ENCODE measurements at regions not wholly inside any gene's neighbourhood (a gene's known extent, or its start where the extent isn't known, plus 50 kb on each side); places are given as distances from the start of the nearest gene placed in this dataset.

DNA sequence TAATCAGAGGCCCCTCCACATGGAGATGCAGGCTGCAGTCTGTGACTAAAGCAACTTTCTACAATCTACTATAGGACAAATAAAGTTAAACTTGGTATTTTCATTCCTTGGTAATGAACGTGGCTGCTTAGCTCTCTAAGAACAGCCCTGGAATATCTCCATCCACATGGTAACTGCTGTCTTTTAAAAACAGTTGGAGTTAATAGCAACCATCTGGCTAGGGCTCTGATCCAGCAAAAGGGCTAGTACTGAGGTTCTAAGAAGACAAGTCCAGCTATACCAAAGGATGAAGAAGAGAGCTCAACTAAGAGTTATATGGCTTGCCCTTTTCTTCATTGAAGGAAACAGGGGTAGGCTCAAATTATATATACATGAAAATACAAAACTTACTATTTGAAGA lies 920.1 kb downstream of the FLRT2 start:
- intact Hi-C loops (cut with DNase I, micrococcal nuclease) = no loop called here
- H3K27me3 Mint-ChIP-seq = no peaks in the 10 kb centered on the region
- H3K27ac Mint-ChIP-seq = no peak overlapping the region
- H3K36me3 Mint-ChIP-seq (ENCODE audit: low read depth) = no peaks in the 10 kb centered on the region
- H3K4me3 Mint-ChIP-seq = no peak overlapping the region
- H3K4me1 Mint-ChIP-seq = no peaks in the 10 kb centered on the region
- DNase-seq (no peak), ATAC-seq (no peak)
- POLR2A ChIA-PET = no interaction called here
- peaks cover 2% of the 10 kb centered on the region for H3K9me3 Mint-ChIP-seq (ENCODE audit: low read depth)
- CTCF ChIA-PET = no interaction called here

DNA sequence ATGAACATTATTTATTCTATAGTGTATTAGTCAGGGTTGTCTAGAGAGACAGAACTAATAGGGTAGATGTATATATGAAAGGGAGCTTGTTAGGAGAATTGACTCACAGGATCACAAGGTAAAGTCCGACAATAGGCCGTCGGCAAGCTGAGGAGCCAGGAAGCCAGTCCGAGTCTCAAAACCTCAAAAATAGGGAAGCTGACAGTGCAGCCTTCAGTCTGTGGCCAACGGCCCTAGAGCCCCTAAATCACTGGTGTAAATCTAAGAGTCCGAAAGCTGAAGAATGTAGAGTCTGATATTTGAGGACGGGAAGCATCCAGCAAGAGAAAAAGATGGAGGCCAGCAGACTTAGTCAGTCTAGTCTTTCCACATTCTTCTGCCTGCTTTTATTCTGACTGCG lies 912.2 kb downstream of the FLRT2 start:
- H3K27me3 Mint-ChIP-seq = no peaks in the 10 kb centered on the region
- H3K36me3 Mint-ChIP-seq (ENCODE audit: low read depth) = no peaks in the 10 kb centered on the region
- no peak overlapping the region for H3K27ac Mint-ChIP-seq
- ChIA-PET CTCF (no interaction called here), POLR2A (no interaction called here)
- H3K9me3 Mint-ChIP-seq (ENCODE audit: low read depth) = no peaks in the 10 kb centered on the region
- H3K4me1 Mint-ChIP-seq = no peaks in the 10 kb centered on the region
- ATAC-seq (no peak), DNase-seq (no peak)
- intact Hi-C loops (cut with DNase I, micrococcal nuclease) = no loop called here
- no peak overlapping the region for H3K4me3 Mint-ChIP-seq

DNA sequence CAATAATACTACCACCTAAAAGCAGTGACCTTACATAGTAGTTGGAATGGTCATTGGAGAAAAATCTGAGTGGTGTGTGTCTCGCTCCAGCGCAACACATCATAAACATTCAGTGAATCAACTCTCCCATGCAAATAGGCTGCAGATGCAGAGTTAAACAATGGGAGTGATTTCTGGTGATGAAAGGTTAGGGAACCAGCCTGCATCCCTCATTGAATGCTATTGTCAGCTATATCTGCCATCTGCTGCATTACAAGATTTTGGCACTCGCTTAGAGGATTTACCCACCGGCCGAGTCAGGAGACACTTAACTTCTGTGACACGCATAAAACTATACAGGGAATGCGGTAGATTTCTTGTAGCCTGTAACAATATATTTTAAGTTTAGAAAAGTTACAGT lies 900.9 kb downstream of the FLRT2 start:
- DNase-seq = no peak

DNA sequence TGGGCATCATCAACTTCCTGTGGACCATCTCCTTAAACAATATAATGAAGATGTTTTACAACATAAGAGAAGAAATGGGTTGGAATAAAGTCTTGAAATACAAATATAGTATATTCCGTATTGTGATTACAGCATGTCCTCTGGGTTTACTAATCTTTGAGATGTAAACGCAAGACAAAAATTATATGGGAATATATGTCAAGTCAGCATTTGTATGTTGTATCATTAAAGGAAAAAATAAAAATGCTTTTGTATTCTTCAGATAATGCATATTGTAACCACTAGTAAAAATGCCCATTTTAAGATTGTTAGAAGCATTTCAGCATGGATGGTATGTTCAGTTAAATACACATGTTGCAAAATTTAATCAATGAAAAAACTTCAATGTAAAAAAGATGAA lies 893.3 kb downstream of the FLRT2 start:
- intact Hi-C loops (cut with DNase I, micrococcal nuclease) = no loop called here
- ATAC-seq = no peak
- H3K27ac Mint-ChIP-seq = no peak overlapping the region
- H3K4me1 Mint-ChIP-seq = no peaks in the 10 kb centered on the region
- no peak overlapping the region for H3K4me3 Mint-ChIP-seq
- H3K36me3 Mint-ChIP-seq (ENCODE audit: low read depth) = no peaks in the 10 kb centered on the region
- no peaks in the 10 kb centered on the region for H3K27me3 Mint-ChIP-seq
- no peak for DNase-seq
- H3K9me3 Mint-ChIP-seq (ENCODE audit: low read depth) = peaks cover 2% of the 10 kb centered on the region
- ChIA-PET POLR2A (no interaction called here), CTCF (no interaction called here)

More for the DNA sequence above, 900.9 kb downstream of the FLRT2 start:
- H3K27me3 Mint-ChIP-seq = no peaks in the 10 kb centered on the region
- intact Hi-C loops (cut with DNase I, micrococcal nuclease) = no loop called here
- H3K9me3 Mint-ChIP-seq (ENCODE audit: low read depth) = peaks cover 2% of the 10 kb centered on the region
- no peaks in the 10 kb centered on the region for H3K36me3 Mint-ChIP-seq (ENCODE audit: low read depth)
- no peak overlapping the region for H3K27ac Mint-ChIP-seq
- no peak overlapping the region for H3K4me3 Mint-ChIP-seq
- POLR2A ChIA-PET = no interaction called here
- no peaks in the 10 kb centered on the region for H3K4me1 Mint-ChIP-seq
- CTCF ChIA-PET = no interaction called here
- ATAC-seq = no peak

DNA sequence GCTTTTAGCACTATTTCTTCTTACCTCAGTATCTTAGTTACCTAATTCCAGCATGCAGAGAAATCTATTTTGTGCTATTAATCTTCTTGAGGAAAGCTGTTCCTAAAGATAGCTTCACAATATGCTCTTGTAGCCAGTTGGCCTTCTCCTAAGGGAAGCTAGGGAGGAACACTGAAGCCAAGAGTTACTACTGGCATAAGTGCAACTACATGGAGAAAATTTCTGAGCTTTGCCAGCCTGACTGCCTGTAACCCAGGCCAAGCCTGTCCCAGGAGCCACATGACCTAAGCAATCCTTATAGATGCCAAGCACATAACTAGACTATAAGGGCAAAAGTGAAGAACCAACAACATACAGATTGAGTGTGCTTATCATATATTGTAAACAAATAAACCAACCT lies 890.2 kb downstream of the FLRT2 start:
- POLR2A ChIA-PET = no interaction called here
- ATAC-seq (no peak), DNase-seq (no peak)
- Mint-ChIP-seq H3K4me3 (no peak overlapping the region), H3K9me3 (ENCODE audit: low read depth) (peaks cover 5% of the 10 kb centered on the region), H3K36me3 (ENCODE audit: low read depth) (no peaks in the 10 kb centered on the region), H3K4me1 (no peaks in the 10 kb centered on the region), H3K27ac (no peak overlapping the region), H3K27me3 (no peaks in the 10 kb centered on the region)
- CTCF ChIA-PET = no interaction called here
- intact Hi-C loops (cut with DNase I, micrococcal nuclease) = no loop called here

DNA sequence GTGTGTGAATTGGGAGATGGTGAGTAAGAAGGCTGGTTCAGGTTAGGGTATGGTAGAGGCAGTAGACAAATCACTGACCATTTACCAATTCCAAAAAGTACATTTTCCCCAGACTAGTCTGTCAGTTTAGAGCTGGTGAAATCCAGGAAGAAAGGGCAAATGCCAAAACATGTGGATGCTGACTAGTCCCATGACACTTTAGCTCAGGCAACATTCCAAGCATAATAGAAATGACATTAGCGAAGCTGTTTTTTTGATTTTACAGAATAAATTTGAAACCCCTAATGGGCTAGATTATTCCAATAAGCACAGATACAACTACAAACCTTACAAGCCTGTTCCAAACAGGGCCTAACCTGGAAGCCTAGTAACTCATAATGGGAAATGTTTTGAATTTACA lies 884.2 kb downstream of the FLRT2 start:
- no peaks in the 10 kb centered on the region for H3K4me1 Mint-ChIP-seq
- DNase-seq = no peak
- no peak for ATAC-seq
- CTCF ChIA-PET = no interaction called here
- H3K4me3 Mint-ChIP-seq = no peak overlapping the region
- POLR2A ChIA-PET = no interaction called here
- no peaks in the 10 kb centered on the region for H3K27me3 Mint-ChIP-seq
- H3K36me3 Mint-ChIP-seq (ENCODE audit: low read depth) = no peaks in the 10 kb centered on the region
- intact Hi-C loops (cut with DNase I, micrococcal nuclease) = no loop called here
- H3K27ac Mint-ChIP-seq = no peak overlapping the region
- peaks cover 3% of the 10 kb centered on the region for H3K9me3 Mint-ChIP-seq (ENCODE audit: low read depth)

DNA sequence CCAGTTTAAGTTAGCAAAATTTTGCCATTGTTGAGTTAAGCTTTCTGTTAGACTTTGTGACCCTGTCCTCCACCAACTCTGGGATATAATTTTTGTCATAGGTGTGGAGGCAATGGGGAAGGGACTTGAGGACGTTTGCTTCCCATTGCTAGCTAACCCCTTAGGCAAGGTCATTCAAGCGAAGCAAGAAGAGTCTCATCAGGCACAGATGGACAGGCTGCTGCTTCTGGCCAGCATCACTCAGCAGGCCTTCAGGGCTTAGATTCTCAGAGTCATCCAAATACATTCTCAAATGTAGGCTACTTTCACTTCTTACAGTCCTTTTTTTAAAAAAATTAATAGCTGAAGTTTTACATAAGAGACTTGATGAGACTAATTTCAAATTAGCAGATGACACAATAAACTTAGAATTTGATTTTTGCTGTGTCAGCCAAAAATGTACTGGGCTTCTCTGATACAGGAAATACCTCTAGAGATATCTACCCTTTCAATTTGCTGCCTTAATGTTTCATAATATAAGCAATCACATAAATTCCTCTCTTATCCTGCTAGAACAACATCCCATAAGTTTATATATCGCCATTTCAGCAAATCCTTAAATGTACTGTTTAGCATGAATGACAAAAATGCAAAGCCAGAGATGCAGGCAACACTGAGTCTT lies 875.2 kb downstream of the FLRT2 start:
- Mint-ChIP-seq H3K4me1 (no peaks in the 10 kb centered on the region), H3K9me3 (ENCODE audit: low read depth) (no peaks in the 10 kb centered on the region), H3K27ac (no peak overlapping the region), H3K4me3 (no peak overlapping the region), H3K36me3 (ENCODE audit: low read depth) (no peaks in the 10 kb centered on the region), H3K27me3 (no peaks in the 10 kb centered on the region)
- CTCF ChIA-PET = no interaction called here
- POLR2A ChIA-PET = no interaction called here
- DNase-seq (no peak), ATAC-seq (no peak)
- intact Hi-C loops (cut with DNase I, micrococcal nuclease) = no loop called here

DNA sequence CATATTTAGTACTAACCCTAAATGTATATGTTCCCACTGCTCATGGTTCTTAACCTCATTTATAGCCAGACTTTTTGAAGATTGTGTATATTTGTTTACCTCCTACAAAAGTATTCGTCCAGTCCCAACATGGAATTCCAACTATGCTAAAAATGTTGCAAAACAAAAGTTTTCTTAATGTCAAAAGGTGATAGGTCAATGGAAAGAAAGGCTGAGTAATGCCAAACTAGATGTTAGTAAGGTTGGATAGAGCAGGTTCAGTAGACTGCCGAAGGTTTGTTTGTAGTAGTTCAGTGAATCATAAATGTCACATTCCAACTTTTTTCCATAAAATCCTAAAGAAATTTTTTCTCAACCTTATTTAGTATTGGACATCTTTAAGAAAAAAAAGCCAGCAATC lies 874.5 kb downstream of the FLRT2 start:
- no peaks in the 10 kb centered on the region for H3K36me3 Mint-ChIP-seq (ENCODE audit: low read depth)
- POLR2A ChIA-PET = no interaction called here
- no peaks in the 10 kb centered on the region for H3K9me3 Mint-ChIP-seq (ENCODE audit: low read depth)
- ATAC-seq = no peak
- no peak overlapping the region for H3K27ac Mint-ChIP-seq
- H3K4me3 Mint-ChIP-seq = no peak overlapping the region
- CTCF ChIA-PET = no interaction called here
- intact Hi-C loops (cut with DNase I, micrococcal nuclease) = no loop called here
- no peaks in the 10 kb centered on the region for H3K27me3 Mint-ChIP-seq
- H3K4me1 Mint-ChIP-seq = no peaks in the 10 kb centered on the region
- DNase-seq = no peak

DNA sequence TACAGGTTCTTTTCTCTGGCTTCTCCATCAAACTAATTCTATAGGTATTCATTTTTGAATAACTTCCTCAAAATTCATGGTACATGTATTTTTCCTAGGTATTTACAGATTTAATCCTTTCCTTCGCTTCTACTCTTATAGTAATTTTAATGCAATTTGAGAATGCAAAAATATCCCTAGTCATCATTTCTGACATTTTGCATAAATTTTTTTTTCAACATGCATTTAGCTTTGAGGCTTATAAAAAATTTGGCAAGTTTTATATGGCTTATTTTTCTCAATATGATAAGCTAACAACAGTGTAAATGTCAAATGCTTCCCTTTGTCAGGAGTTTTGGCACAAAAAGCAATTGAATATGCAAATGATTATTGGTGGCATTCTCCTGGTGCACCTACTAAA lies 872.6 kb downstream of the FLRT2 start:
- Mint-ChIP-seq H3K27me3 (no peaks in the 10 kb centered on the region), H3K4me1 (no peaks in the 10 kb centered on the region), H3K27ac (no peak overlapping the region), H3K36me3 (ENCODE audit: low read depth) (no peaks in the 10 kb centered on the region), H3K9me3 (ENCODE audit: low read depth) (no peaks in the 10 kb centered on the region), H3K4me3 (no peak overlapping the region)
- ATAC-seq (no peak), DNase-seq (no peak)
- ChIA-PET CTCF (interaction anchor here (0.9 kb wide), 1 partner anchor 37 kb away, joined by 3 read pairs; no protein-coding TSS in a partner anchor), POLR2A (no interaction called here)
- intact Hi-C loops (cut with DNase I, micrococcal nuclease) = no loop called here

DNA sequence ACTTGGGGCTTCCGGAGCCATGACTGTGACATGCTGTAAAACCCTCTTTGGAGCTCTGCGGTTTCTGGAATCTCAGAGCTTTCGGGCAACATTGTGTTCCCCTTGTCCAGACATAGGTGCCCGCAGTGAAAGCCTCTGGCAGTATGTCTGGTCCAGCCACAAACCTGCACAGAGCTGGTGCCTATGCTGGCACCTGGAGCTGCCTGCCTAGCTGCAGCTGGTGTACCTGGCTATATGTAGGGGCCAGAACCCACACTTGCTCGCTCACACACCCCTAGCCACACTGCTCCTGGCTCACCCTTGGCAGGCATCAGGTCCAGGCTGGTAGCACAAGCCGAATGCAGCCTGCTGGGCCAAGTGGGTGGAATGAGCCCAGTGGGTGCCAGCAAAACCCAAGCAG lies 861.1 kb downstream of the FLRT2 start:
- Mint-ChIP-seq H3K27me3 (no peaks in the 10 kb centered on the region), H3K9me3 (ENCODE audit: low read depth) (no peaks in the 10 kb centered on the region), H3K27ac (no peak overlapping the region), H3K4me1 (no peaks in the 10 kb centered on the region), H3K4me3 (no peak overlapping the region), H3K36me3 (ENCODE audit: low read depth) (no peaks in the 10 kb centered on the region)
- intact Hi-C loops (cut with DNase I, micrococcal nuclease) = no loop called here
- no peak for DNase-seq
- no peak for ATAC-seq
- ChIA-PET CTCF (no interaction called here), POLR2A (no interaction called here)

DNA sequence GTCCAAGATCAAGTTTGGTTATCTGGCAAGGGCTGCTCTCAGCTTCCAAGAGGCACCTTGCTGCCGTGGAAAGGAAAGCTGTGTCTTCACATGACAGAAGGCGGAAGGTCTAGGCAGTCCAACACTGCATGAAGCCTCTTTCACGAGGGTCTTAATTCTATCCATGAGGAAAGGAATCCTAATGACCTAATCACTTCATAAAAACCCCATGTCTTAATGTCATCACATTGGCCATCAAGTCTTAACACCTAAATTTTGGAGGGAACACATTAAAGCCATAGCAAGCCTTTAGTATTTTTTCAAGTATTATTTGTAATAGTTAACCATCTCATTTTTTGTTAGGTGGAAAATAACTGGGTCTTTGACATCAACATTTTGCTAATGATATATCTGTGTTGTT lies 858.3 kb downstream of the FLRT2 start:
- no peak for ATAC-seq
- CTCF ChIA-PET = no interaction called here

DNA sequence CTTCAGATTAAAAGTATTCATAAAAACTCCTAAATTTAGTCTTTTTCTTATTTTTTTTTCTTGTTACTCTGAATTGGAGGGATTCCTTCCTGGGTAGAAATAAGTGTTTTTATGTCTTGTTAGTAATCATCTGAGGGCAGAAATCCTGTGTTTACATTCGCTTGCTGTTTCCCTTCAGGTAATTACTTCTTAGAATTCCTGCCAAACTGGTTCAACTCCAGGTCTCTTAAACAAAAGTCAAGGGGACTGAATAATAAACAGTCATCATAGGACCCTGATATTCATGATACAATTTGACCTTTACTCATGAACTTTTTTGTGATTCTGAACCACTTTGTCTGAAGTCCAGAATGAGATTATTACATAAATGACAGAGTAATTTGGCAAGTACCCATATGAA lies 843.9 kb downstream of the FLRT2 start:
- Mint-ChIP-seq H3K27me3 (no peaks in the 10 kb centered on the region), H3K4me3 (no peak overlapping the region), H3K4me1 (no peaks in the 10 kb centered on the region), H3K9me3 (ENCODE audit: low read depth) (peaks cover 7% of the 10 kb centered on the region), H3K36me3 (ENCODE audit: low read depth) (no peaks in the 10 kb centered on the region), H3K27ac (no peak overlapping the region)
- no peak for DNase-seq
- POLR2A ChIA-PET = no interaction called here
- no peak for ATAC-seq
- intact Hi-C loops (cut with DNase I, micrococcal nuclease) = no loop called here
- CTCF ChIA-PET = no interaction called here

More for the DNA sequence above, 858.3 kb downstream of the FLRT2 start:
- intact Hi-C loops (cut with DNase I, micrococcal nuclease) = no loop called here
- Mint-ChIP-seq H3K36me3 (ENCODE audit: low read depth) (no peaks in the 10 kb centered on the region), H3K4me1 (no peaks in the 10 kb centered on the region), H3K27ac (no peak overlapping the region), H3K27me3 (no peaks in the 10 kb centered on the region), H3K4me3 (no peak overlapping the region), H3K9me3 (ENCODE audit: low read depth) (no peaks in the 10 kb centered on the region)
- DNase-seq = no peak
- POLR2A ChIA-PET = no interaction called here

DNA sequence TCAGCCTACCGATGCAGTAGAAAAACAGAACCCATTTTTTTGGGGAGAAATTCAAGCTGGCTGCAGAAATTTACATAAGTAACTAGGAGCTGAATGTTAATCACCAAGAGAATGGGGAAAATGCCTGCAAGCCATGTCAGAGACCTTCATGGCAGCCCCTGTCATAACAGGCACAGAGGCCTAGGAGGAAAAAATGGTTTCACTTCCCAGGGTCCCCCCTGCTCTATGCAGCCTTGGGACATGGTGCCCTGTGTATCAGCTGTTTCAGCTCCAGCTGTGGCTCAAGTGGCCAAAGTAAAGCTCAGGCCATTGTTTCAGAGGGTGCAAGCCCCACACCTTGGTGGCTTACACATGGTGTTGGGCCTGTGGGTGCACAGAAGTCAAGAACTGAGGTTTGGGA lies 842.5 kb downstream of the FLRT2 start:
- Mint-ChIP-seq H3K9me3 (ENCODE audit: low read depth) (peaks cover 7% of the 10 kb centered on the region), H3K4me1 (no peaks in the 10 kb centered on the region)
- CTCF ChIA-PET = no interaction called here

More for the DNA sequence above, 842.5 kb downstream of the FLRT2 start:
- DNase-seq (no peak), ATAC-seq (no peak)
- H3K27me3 Mint-ChIP-seq = no peaks in the 10 kb centered on the region
- no peak overlapping the region for H3K4me3 Mint-ChIP-seq
- intact Hi-C loops (cut with DNase I, micrococcal nuclease) = no loop called here
- POLR2A ChIA-PET = no interaction called here
- H3K27ac Mint-ChIP-seq = no peak overlapping the region
- H3K36me3 Mint-ChIP-seq (ENCODE audit: low read depth) = no peaks in the 10 kb centered on the region
